AG10803 (cell line): ENCODE measurements at regions not wholly inside any gene's neighbourhood (a gene's known extent, or its start where the extent isn't known, plus 50 kb on each side); places are given as distances from the start of the nearest gene placed in this dataset.
A peak's percentile ranks its signal among the peaks of the same experiment; 100 is the strongest.

Experiments used
- DNase-seq: peaks from one replicate; pipeline ENCODE4 v3.0.0; 2010; ENCODE audit warnings: low read depth
- H3K4me3 ChIP-seq: 2 replicates; pipeline ENCODE4 v1.5.1; 2011; ENCODE audit warnings: mild to moderate bottlenecking, low read length, control low read depth
- CTCF ChIP-seq: conservative IDR thresholded peaks from 2 replicates; pipeline ENCODE4 v1.5.1; 2011; ENCODE audit warnings: mild to moderate bottlenecking, low read length, control low read depth, inconsistent platforms

GRCh38 chr13:84630476-84630875 is 748.2 kb upstream of the SLITRK1 start:
- no peak overlapping the region for H3K4me3 ChIP-seq
- peak; percentile 51 for DNase-seq
- no peak for TF ChIP-seq CTCF

GRCh38 chr13:84616864-84617263 is 734.6 kb upstream of the SLITRK1 start:
- TF ChIP-seq CTCF, result no peak
- no peak overlapping the region for H3K4me3 ChIP-seq
- no peak for DNase-seq

- DNase-seq, result peak; percentile 4
- TF ChIP-seq CTCF, result no peak
- H3K4me3 ChIP-seq, result no peak overlapping the region
Observed at GRCh38 chr13:84609716-84610115, 727.4 kb upstream of the SLITRK1 start.

- peak; percentile 67 for DNase-seq
- TF ChIP-seq CTCF, result no peak
- no peak overlapping the region for H3K4me3 ChIP-seq
Observed at GRCh38 chr13:84607261-84608013, 725.2 kb upstream of the SLITRK1 start.

- TF ChIP-seq CTCF, result no peak
- no peak for DNase-seq
- H3K4me3 ChIP-seq, result no peak overlapping the region
Observed at GRCh38 chr13:84606616-84607015, 724.3 kb upstream of the SLITRK1 start.

GRCh38 chr13:84605927-84606326 is 723.7 kb upstream of the SLITRK1 start:
- no peak for DNase-seq
- no peak overlapping the region for H3K4me3 ChIP-seq
- no peak for TF ChIP-seq CTCF

GRCh38 chr13:84591444-84591843 is 709.2 kb upstream of the SLITRK1 start:
- no peak overlapping the region for H3K4me3 ChIP-seq
- no peak for TF ChIP-seq CTCF

More at GRCh38 chr13:84591444-84591843, 709.2 kb upstream of the SLITRK1 start:
- DNase-seq, result no peak
